Naive thymus-derived CD8-positive, alpha-beta T cell (primary cell): ENCODE measurements at regions not wholly inside any gene's neighbourhood (a gene's known extent, or its start where the extent isn't known, plus 50 kb on each side); places are given as distances from the start of the nearest gene placed in this dataset.
"Not testable (repeated sequence)": the region's sequence is repeated elsewhere in the genome, so short reads cannot be mapped to it uniquely, and the experiment has no call there.

Experiments
- ATAC-seq, 2 donors: fragments of 150-1000 bp; cut with Tn5 transposase in 1 of 2; sonication (Bioruptor Pico), chemical (Tn5 transposase) in 1 of 2; 1 replicate in 1 of 2; 2 replicates in 1 of 2; pipeline ENCODE4 v1.10.0; 2021; ENCODE audit warnings: mild to moderate bottlenecking in 2 of 2, moderate library complexity in 2 of 2
- POLR2A ChIA-PET: fragments of 350-600 bp; sonication (Branson Sonifier 250); formaldehyde crosslinking; loops from one replicate; lab custom pipeline; 2021; ENCODE audit warnings: antibody characterized with exemption; lab: Charles Lee
- DNase-seq, 10 donors: peaks; one replicate each; pipeline versions ENCODE4 v3.0.0 to v3.0.0-alpha.2; 2020 to 2022
- H3K27ac Mint-ChIP-seq, 10 donors: one replicate each; pipeline ENCODE4 v1.8.0; 2020 to 2022; ENCODE audit warnings: mild to moderate bottlenecking in 10 of 10, mixed read lengths in 10 of 10, moderate library complexity in 4 of 10, inconsistent platforms in 1 of 10
- H3K27me3 Mint-ChIP-seq, 5 donors: one replicate each; pipeline ENCODE4 v1.8.0; 2021 to 2022; ENCODE audit warnings: mixed read lengths in 5 of 5
- H3K36me3 Mint-ChIP-seq, 3 donors: one replicate each; pipeline ENCODE4 v1.8.0; 2020 to 2022; ENCODE audit warnings: mixed read lengths in 3 of 3, mild to moderate bottlenecking in 2 of 3, inconsistent platforms in 1 of 3
- H3K4me1 Mint-ChIP-seq, 4 donors: one replicate each; pipeline ENCODE4 v1.8.0; 2021 to 2022; ENCODE audit warnings: mixed read lengths in 4 of 4
- H3K4me3 Mint-ChIP-seq, 10 donors: one replicate each; pipeline ENCODE4 v1.8.0; 2020 to 2022; ENCODE audit warnings: mild to moderate bottlenecking in 10 of 10, mixed read lengths in 10 of 10, moderate library complexity in 6 of 10, inconsistent platforms in 1 of 10
- H3K9me3 Mint-ChIP-seq, 9 donors: one replicate each; pipeline ENCODE4 v1.8.0; 2020 to 2022; ENCODE audit warnings: mixed read lengths in 9 of 9, mild to moderate bottlenecking in 3 of 9, inconsistent platforms in 1 of 9, moderate library complexity in 1 of 9

GRCh38 chr10:121138918-121139317 lies 287.8 kb downstream of the WDR11 start:
- H3K4me3 Mint-ChIP-seq, result no peak overlapping the region
- H3K27ac Mint-ChIP-seq, result no peak overlapping the region
- DNase-seq (no peak), ATAC-seq (no peak)
- POLR2A ChIA-PET, result no interaction called here
- H3K36me3 Mint-ChIP-seq, result no peaks in the 10 kb centered on the region
- peaks cover 0 to 15% (median 5%) of the 10 kb centered on the region in 5 donors for H3K27me3 Mint-ChIP-seq
- H3K4me1 Mint-ChIP-seq, result no peaks in the 10 kb centered on the region
- peaks cover 0 to 35% (median 9%) of the 10 kb centered on the region in 9 donors for H3K9me3 Mint-ChIP-seq

- peaks cover 0 to 16% (median 2%) of the 10 kb centered on the region in 3 donors for H3K36me3 Mint-ChIP-seq
- POLR2A ChIA-PET, result not testable (repeated sequence)
These were observed 294.7 kb downstream of the WDR11 start for GRCh38 chr10:121145802-121146395.

GRCh38 chr10:121148921-121149320 lies 297.8 kb downstream of the WDR11 start:
- POLR2A ChIA-PET, result no interaction called here
- Mint-ChIP-seq H3K4me1 (no peaks in the 10 kb centered on the region), H3K27me3 (peaks cover 4 to 13% (median 7%) of the 10 kb centered on the region in 5 donors), H3K36me3 (peaks cover 0 to 16% (median 2%) of the 10 kb centered on the region in 3 donors), H3K4me3 (no peak overlapping the region), H3K27ac (no peak overlapping the region), H3K9me3 (peaks cover 0 to 34% (median 26%) of the 10 kb centered on the region in 9 donors)
- no peak for ATAC-seq
- DNase-seq, result no peak

More at GRCh38 chr10:121145802-121146395, 294.7 kb downstream of the WDR11 start:
- H3K27me3 Mint-ChIP-seq, H3K4me1 Mint-ChIP-seq, H3K27ac Mint-ChIP-seq, ATAC-seq, DNase-seq, H3K4me3 Mint-ChIP-seq: not testable (repeated sequence)
- peaks cover 0 to 50% (median 32%) of the 10 kb centered on the region in 9 donors for H3K9me3 Mint-ChIP-seq

- POLR2A ChIA-PET, result no interaction called here
- DNase-seq, result no peak
- Mint-ChIP-seq H3K27me3 (peaks cover 4 to 13% (median 7%) of the 10 kb centered on the region in 5 donors), H3K4me1 (no peaks in the 10 kb centered on the region), H3K36me3 (peaks cover 0 to 4% (median 0%) of the 10 kb centered on the region in 3 donors), H3K27ac (no peak overlapping the region), H3K9me3 (peaks cover 0 to 15% (median 3%) of the 10 kb centered on the region in 9 donors), H3K4me3 (no peak overlapping the region)
- ATAC-seq, result no peak
These were observed 300.9 kb downstream of the WDR11 start for GRCh38 chr10:121152033-121152432.

GRCh38 chr10:121152935-121153334 lies 301.8 kb downstream of the WDR11 start:
- Mint-ChIP-seq H3K27ac (no peak overlapping the region), H3K4me1 (no peaks in the 10 kb centered on the region), H3K9me3 (peaks cover 0 to 15% (median 3%) of the 10 kb centered on the region in 9 donors), H3K27me3 (peaks cover 4 to 13% (median 7%) of the 10 kb centered on the region in 5 donors), H3K36me3 (peaks cover 0 to 4% (median 0%) of the 10 kb centered on the region in 3 donors), H3K4me3 (no peak overlapping the region)
- POLR2A ChIA-PET, result no interaction called here
- ATAC-seq (no peak), DNase-seq (no peak)

- Mint-ChIP-seq H3K27me3 (peaks cover 4 to 13% (median 7%) of the 10 kb centered on the region in 5 donors), H3K9me3 (peaks cover 0 to 15% (median 0%) of the 10 kb centered on the region in 9 donors)
These were observed 303.1 kb downstream of the WDR11 start for GRCh38 chr10:121154310-121154709.

GRCh38 chr10:121154846-121155245 lies 303.7 kb downstream of the WDR11 start:
- H3K36me3 Mint-ChIP-seq, result no peaks in the 10 kb centered on the region
- DNase-seq (no peak), ATAC-seq (no peak)
- peaks cover 0 to 15% (median 0%) of the 10 kb centered on the region in 9 donors for H3K9me3 Mint-ChIP-seq
- peaks cover 4 to 13% (median 7%) of the 10 kb centered on the region in 5 donors for H3K27me3 Mint-ChIP-seq
- no peak overlapping the region for H3K27ac Mint-ChIP-seq
- H3K4me3 Mint-ChIP-seq, result no peak overlapping the region
- no peaks in the 10 kb centered on the region for H3K4me1 Mint-ChIP-seq
- POLR2A ChIA-PET, result no interaction called here

More at GRCh38 chr10:121154310-121154709, 303.1 kb downstream of the WDR11 start:
- ATAC-seq (no peak), DNase-seq (no peak)
- Mint-ChIP-seq H3K27ac (no peak overlapping the region), H3K4me1 (no peaks in the 10 kb centered on the region), H3K4me3 (no peak overlapping the region), H3K36me3 (no peaks in the 10 kb centered on the region)
- POLR2A ChIA-PET, result no interaction called here

GRCh38 chr10:121155742-121156474 lies 304.7 kb downstream of the WDR11 start:
- DNase-seq (no peak), ATAC-seq (no peak)
- peaks cover 0 to 15% (median 0%) of the 10 kb centered on the region in 9 donors for H3K9me3 Mint-ChIP-seq
- H3K4me3 Mint-ChIP-seq, result no peak overlapping the region
- H3K36me3 Mint-ChIP-seq, result no peaks in the 10 kb centered on the region
- peaks cover 4 to 13% (median 7%) of the 10 kb centered on the region in 5 donors for H3K27me3 Mint-ChIP-seq
- H3K4me1 Mint-ChIP-seq, result no peaks in the 10 kb centered on the region
- POLR2A ChIA-PET, result no interaction called here
- H3K27ac Mint-ChIP-seq, result no peak overlapping the region

- Mint-ChIP-seq H3K4me1 (no peaks in the 10 kb centered on the region), H3K4me3 (no peak overlapping the region), H3K36me3 (no peaks in the 10 kb centered on the region), H3K27ac (no peak overlapping the region), H3K27me3 (peaks cover 0 to 5% (median 4%) of the 10 kb centered on the region in 5 donors), H3K9me3 (peaks cover 0 to 3% (median 0%) of the 10 kb centered on the region in 9 donors)
- no peak for ATAC-seq
- no peak for DNase-seq
- POLR2A ChIA-PET, result no interaction called here
These were observed 306.8 kb downstream of the WDR11 start for GRCh38 chr10:121157998-121158397.

- Mint-ChIP-seq H3K36me3 (no peaks in the 10 kb centered on the region), H3K27ac (no peak overlapping the region), H3K27me3 (peaks cover 0 to 2% (median 0%) of the 10 kb centered on the region in 5 donors), H3K4me1 (no peaks in the 10 kb centered on the region), H3K9me3 (peaks cover 0 to 6% (median 0%) of the 10 kb centered on the region in 9 donors), H3K4me3 (no peak overlapping the region)
- ATAC-seq (no peak), DNase-seq (no peak)
- POLR2A ChIA-PET, result no interaction called here
These were observed 307.9 kb downstream of the WDR11 start for GRCh38 chr10:121158988-121159579.

- no peaks in the 10 kb centered on the region for H3K4me1 Mint-ChIP-seq
- H3K36me3 Mint-ChIP-seq, result no peaks in the 10 kb centered on the region
- DNase-seq (no peak), ATAC-seq (no peak)
- no peak overlapping the region for H3K27ac Mint-ChIP-seq
- H3K4me3 Mint-ChIP-seq, result no peak overlapping the region
- peaks cover 0 to 5% (median 0%) of the 10 kb centered on the region in 5 donors for H3K27me3 Mint-ChIP-seq
- POLR2A ChIA-PET, result no interaction called here
- H3K9me3 Mint-ChIP-seq, result peaks cover 0 to 6% (median 0%) of the 10 kb centered on the region in 9 donors
These were observed 308.5 kb downstream of the WDR11 start for GRCh38 chr10:121159670-121160069.

GRCh38 chr10:121165276-121165675 lies 314.1 kb downstream of the WDR11 start:
- Mint-ChIP-seq H3K4me1 (no peaks in the 10 kb centered on the region), H3K27ac (no peak overlapping the region), H3K4me3 (no peak overlapping the region), H3K27me3 (peaks cover 0 to 12% (median 0%) of the 10 kb centered on the region in 5 donors), H3K9me3 (peaks cover 0 to 3% (median 0%) of the 10 kb centered on the region in 9 donors), H3K36me3 (no peaks in the 10 kb centered on the region)
- ATAC-seq (no peak), DNase-seq (no peak)
- POLR2A ChIA-PET, result no interaction called here
